BE2C (cell line): ENCODE measurements at regions not wholly inside any gene's neighbourhood (a gene's known extent, or its start where the extent isn't known, plus 50 kb on each side); places are given as distances from the start of the nearest gene placed in this dataset.

ENCODE experiments used
- DNase-seq: peaks from one replicate; pipeline ENCODE4 v3.0.0-alpha.2; 2020
- H3K27me3 ChIP-seq: fragments of 250-450 bp; sonication (Bioruptor Pico); 2 replicates; pipeline ENCODE4 v1.5.1; 2020; ENCODE audit warnings: mild to moderate bottlenecking
- H3K36me3 ChIP-seq: fragments of 250-450 bp; sonication (Bioruptor Pico); 2 replicates; pipeline ENCODE4 v1.5.1; 2020; ENCODE audit warnings: mild to moderate bottlenecking
- H3K4me1 ChIP-seq: fragments of 250-450 bp; sonication (Bioruptor Pico); 2 replicates; pipeline ENCODE4 v1.5.1; 2020
- H3K4me3 ChIP-seq: 2 replicates; pipeline ENCODE4 v1.5.1; 2011; ENCODE audit warnings: low read depth, low read length
- H3K9me3 ChIP-seq: fragments of 250-450 bp; sonication (Bioruptor Pico); 2 replicates; pipeline ENCODE4 v1.5.1; 2020
- CTCF ChIP-seq: IDR thresholded peaks from 2 replicates; pipeline ENCODE4 v1.5.1; 2012; ENCODE audit warnings: mild to moderate bottlenecking, low read depth, low read length

GRCh38 chr1:90798883-90799282, 81.8 kb upstream of the BARHL2 start:
- DNase-seq: no peak
- TF ChIP-seq CTCF: no peak
- Histone ChIP-seq H3K9me3 (no peaks in the 10 kb centered on the region), H3K4me1 (no peaks in the 10 kb centered on the region), H3K36me3 (no peaks in the 10 kb centered on the region), H3K27me3 (no peaks in the 10 kb centered on the region), H3K4me3 (no peak overlapping the region)

DNA sequence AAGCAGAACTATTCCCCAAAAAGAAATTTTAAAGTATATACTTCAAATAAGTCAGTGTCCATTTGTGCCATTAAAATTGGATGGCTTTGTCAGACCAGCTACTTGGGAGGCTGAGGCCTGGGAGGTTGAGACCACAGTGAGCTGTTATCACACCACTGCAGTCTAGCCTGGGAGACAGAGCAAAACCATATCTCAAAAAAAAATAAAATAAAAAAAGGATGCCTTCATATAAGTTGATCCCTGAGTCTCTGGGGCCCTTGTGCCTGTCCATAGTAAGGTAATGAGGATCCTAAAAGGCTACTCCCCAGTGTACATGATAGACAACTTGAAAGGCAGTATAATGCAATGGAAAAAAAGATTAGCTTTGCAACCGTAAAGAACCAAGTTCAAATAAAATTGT, 81.2 kb upstream of the BARHL2 start:
- no peaks in the 10 kb centered on the region for H3K9me3 ChIP-seq
- H3K4me1 ChIP-seq: no peaks in the 10 kb centered on the region
- H3K27me3 ChIP-seq: no peaks in the 10 kb centered on the region
- DNase-seq: no peak
- H3K4me3 ChIP-seq: no peak overlapping the region
- no peaks in the 10 kb centered on the region for H3K36me3 ChIP-seq
- TF ChIP-seq CTCF: no peak

GRCh38 chr1:90795431-90795830, 78.3 kb upstream of the BARHL2 start:
- Histone ChIP-seq H3K36me3 (no peaks in the 10 kb centered on the region), H3K4me3 (no peak overlapping the region), H3K9me3 (no peaks in the 10 kb centered on the region), H3K4me1 (no peaks in the 10 kb centered on the region), H3K27me3 (no peaks in the 10 kb centered on the region)
- DNase-seq: no peak
- TF ChIP-seq CTCF: no peak

DNA sequence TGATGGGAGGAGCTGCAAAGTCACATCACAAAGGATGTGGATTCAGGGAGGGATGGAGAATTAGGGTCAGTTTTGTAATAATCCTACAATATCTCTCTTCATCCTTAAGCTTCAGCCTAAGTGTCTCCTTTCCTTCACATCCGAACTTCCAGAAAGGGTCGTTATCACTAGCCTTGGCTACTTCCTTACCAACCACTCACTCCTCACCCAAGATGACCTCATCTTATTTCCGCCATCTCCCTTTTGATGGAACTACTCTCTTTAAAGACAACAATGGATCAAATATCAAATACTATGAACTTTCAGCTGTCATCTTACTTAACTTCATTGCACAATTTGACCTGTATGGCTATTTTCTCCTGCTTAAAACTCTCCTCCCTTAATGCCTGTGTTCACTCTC, 69.6 kb upstream of the BARHL2 start:
- no peaks in the 10 kb centered on the region for H3K4me1 ChIP-seq
- no peaks in the 10 kb centered on the region for H3K27me3 ChIP-seq
- no peak for DNase-seq
- TF ChIP-seq CTCF: no peak
- no peaks in the 10 kb centered on the region for H3K9me3 ChIP-seq
- H3K36me3 ChIP-seq: no peaks in the 10 kb centered on the region
- no peak overlapping the region for H3K4me3 ChIP-seq

- H3K36me3 ChIP-seq: no peaks in the 10 kb centered on the region
- H3K27me3 ChIP-seq: no peaks in the 10 kb centered on the region
- no peak for TF ChIP-seq CTCF
- H3K4me3 ChIP-seq: no peak overlapping the region
- no peaks in the 10 kb centered on the region for H3K9me3 ChIP-seq
- H3K4me1 ChIP-seq: no peaks in the 10 kb centered on the region
- no peak for DNase-seq
Measured at GRCh38 chr1:90784186-90784847, 67.2 kb upstream of the BARHL2 start.

DNA sequence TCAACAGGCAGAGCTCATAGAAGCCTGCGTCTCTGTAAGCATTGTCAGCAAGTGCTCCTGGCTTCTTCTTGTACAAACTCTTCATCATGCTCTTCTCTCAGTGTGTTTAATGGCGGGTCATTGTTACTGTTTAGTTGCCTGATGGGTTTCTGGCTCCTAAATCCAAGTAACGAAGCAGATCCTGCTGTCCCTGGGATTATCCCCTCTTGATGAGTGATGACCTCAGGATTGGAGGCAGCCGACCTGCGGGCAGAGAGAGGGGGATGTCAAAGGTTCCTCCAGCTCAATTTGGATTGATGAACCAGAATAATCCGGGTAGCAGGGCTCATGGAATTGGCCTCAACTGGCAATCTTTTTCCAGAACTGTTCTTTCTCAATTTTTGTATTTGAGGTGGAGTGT, 66.1 kb upstream of the BARHL2 start:
- Histone ChIP-seq H3K27me3 (no peaks in the 10 kb centered on the region), H3K4me1 (no peaks in the 10 kb centered on the region), H3K9me3 (no peaks in the 10 kb centered on the region), H3K36me3 (no peaks in the 10 kb centered on the region), H3K4me3 (no peak overlapping the region)
- TF ChIP-seq CTCF: no peak
- DNase-seq: no peak
